A673 (cell line): ENCODE measurements at regions not wholly inside any gene's neighbourhood (a gene's known extent, or its start where the extent isn't known, plus 50 kb on each side); places are given as distances from the start of the nearest gene placed in this dataset.

Experiments
- EZH2 ChIP-seq: fragments of 200-600 bp; sonication (generic); IDR thresholded peaks from 2 replicates; pipeline ENCODE4 v1.6.1; 2017; ENCODE audit warnings: borderline replicate concordance, low read depth, mild to moderate bottlenecking, mixed read lengths, antibody characterized with exemption, low read length; ENCODE audit not compliant: poor library complexity, severe bottlenecking
- TF ChIP-seq, protein P1 (sequence below): fragments of 300-800, 200-600 bp; sonication (generic); conservative IDR thresholded peaks from 2 replicates; pipeline ENCODE4 v1.5.1; 2017; ENCODE audit warnings: low read depth, mild to moderate bottlenecking, antibody characterized with exemption, low read length, moderate library complexity, mixed read lengths

DNA sequence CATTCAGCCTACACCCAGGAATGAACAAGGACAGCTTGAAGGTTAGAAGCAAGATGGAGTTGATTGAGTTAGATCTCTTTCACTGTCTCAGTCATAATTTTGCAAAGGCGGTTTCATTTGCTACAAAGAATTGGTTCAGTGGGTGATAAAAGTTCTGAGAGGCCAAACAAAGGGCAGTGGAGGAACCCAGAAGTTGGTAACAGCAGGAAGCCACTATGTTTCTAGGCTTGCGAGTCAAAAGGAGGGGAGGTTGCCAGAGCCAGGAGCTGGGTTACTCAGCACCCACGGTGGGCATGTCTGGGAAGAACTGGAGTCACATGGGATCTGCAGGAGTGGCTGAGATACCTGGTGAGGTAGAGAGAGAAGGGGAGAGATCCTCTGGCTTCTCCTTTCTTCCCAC, 64.2 kb upstream of the MRPS6 start:
- TF ChIP-seq, protein P1, sequence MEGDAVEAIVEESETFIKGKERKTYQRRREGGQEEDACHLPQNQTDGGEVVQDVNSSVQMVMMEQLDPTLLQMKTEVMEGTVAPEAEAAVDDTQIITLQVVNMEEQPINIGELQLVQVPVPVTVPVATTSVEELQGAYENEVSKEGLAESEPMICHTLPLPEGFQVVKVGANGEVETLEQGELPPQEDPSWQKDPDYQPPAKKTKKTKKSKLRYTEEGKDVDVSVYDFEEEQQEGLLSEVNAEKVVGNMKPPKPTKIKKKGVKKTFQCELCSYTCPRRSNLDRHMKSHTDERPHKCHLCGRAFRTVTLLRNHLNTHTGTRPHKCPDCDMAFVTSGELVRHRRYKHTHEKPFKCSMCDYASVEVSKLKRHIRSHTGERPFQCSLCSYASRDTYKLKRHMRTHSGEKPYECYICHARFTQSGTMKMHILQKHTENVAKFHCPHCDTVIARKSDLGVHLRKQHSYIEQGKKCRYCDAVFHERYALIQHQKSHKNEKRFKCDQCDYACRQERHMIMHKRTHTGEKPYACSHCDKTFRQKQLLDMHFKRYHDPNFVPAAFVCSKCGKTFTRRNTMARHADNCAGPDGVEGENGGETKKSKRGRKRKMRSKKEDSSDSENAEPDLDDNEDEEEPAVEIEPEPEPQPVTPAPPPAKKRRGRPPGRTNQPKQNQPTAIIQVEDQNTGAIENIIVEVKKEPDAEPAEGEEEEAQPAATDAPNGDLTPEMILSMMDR, result no peak
- no peak for TF ChIP-seq EZH2
